Sigmoid colon (tissue), 6 donors: ENCODE measurements at regions not wholly inside any gene's neighbourhood (a gene's known extent, or its start where the extent isn't known, plus 50 kb on each side); places are given as distances from the start of the nearest gene placed in this dataset.
"Not testable (repeated sequence)": the region's sequence is repeated elsewhere in the genome, so short reads cannot be mapped to it uniquely, and the experiment has no call there.

Experiments used
- DNase-seq: peaks from one replicate; pipeline ENCODE4 v3.0.0-alpha.2; 2019
- H3K27ac ChIP-seq, 4 donors: fragments of 200-600 bp; sonication (generic); one replicate each; pipeline ENCODE4 v1.5.1; 2016 to 2019; ENCODE audit warnings: mild to moderate bottlenecking in 1 of 4
- H3K27me3 ChIP-seq, 3 donors: fragments of 200-600 bp; sonication (generic); one replicate each; pipeline ENCODE4 v1.5.1; 2019; ENCODE audit warnings: mild to moderate bottlenecking in 1 of 3
- H3K36me3 ChIP-seq, 4 donors: fragments of 200-600 bp; sonication (generic); one replicate each; pipeline ENCODE4 v1.5.1; 2016 to 2019
- H3K4me1 ChIP-seq, 4 donors: fragments of 200-600 bp; sonication (generic); one replicate each; pipeline ENCODE4 v1.5.1; 2017 to 2019
- H3K4me3 ChIP-seq, 4 donors: fragments of 200-600 bp; sonication (generic); one replicate each; pipeline ENCODE4 v1.5.1; 2017 to 2019; ENCODE audit warnings: mild to moderate bottlenecking in 2 of 4, moderate library complexity in 1 of 4
- H3K9me3 ChIP-seq, 4 donors: fragments of 200-600 bp in 3 of 4; sonication (generic) in 3 of 4; one replicate each; pipeline versions ENCODE4 v1.5.1 to v1.6.1; 2013 to 2019
- EP300 ChIP-seq, 4 donors: sonication (generic); formaldehyde crosslinking; IDR thresholded peaks; one replicate each; pipeline ENCODE4 v1.6.1; 2017; ENCODE audit warnings: antibody characterized with exemption in 4 of 4
- POLR2A ChIP-seq, 2 donors: fragments of 450-650 bp; IDR thresholded peaks; one replicate each; pipeline ENCODE4 v1.6.1; 2016; ENCODE audit warnings: antibody characterized with exemption in 2 of 2, mild to moderate bottlenecking in 2 of 2, moderate library complexity in 2 of 2
- POLR2AphosphoS5 ChIP-seq, 4 donors: sonication (generic); formaldehyde crosslinking; IDR thresholded peaks; one replicate each; pipeline ENCODE4 v1.6.1; 2017; ENCODE audit warnings: antibody characterized with exemption in 4 of 4
- WGBS, 2 donors: extraction: QIAGEN DNeasy Blood & Tissue Kit; methylation state at CpG; one replicate each; pipeline ENCODE4 v1.1.7; 2013; 5-methylcytosine and 5-hydroxymethylcytosine counted together
- intact Hi-C: fragments of 100-400 bp; cut with DNase I; formaldehyde crosslinking; loops from one replicate; pipeline ENCODE4 v1.15.1; 2023
- TF ChIP-seq, protein P1 (sequence below), 4 experiments: fragments of 450-650 bp in 3 of 4; fragments of 200-600 bp in 1 of 4; IDR thresholded peaks; one replicate each; pipeline ENCODE4 v1.5.1; 2016 to 2019; ENCODE audit warnings: antibody characterized with exemption in 4 of 4, mild to moderate bottlenecking in 3 of 4, moderate library complexity in 2 of 4
- donor health status: healthy with polysubstance abuse.
- donor health status: healthy.

- Histone ChIP-seq H3K36me3 (no peaks in the 10 kb centered on the region), H3K9me3 (no peaks in the 10 kb centered on the region), H3K27ac (no peak overlapping the region), H3K27me3 (peaks cover 0 to 32% (median 0%) of the 10 kb centered on the region in 3 donors), H3K4me3 (no peak overlapping the region), H3K4me1 (no peaks in the 10 kb centered on the region)
- TF ChIP-seq, protein P1, sequence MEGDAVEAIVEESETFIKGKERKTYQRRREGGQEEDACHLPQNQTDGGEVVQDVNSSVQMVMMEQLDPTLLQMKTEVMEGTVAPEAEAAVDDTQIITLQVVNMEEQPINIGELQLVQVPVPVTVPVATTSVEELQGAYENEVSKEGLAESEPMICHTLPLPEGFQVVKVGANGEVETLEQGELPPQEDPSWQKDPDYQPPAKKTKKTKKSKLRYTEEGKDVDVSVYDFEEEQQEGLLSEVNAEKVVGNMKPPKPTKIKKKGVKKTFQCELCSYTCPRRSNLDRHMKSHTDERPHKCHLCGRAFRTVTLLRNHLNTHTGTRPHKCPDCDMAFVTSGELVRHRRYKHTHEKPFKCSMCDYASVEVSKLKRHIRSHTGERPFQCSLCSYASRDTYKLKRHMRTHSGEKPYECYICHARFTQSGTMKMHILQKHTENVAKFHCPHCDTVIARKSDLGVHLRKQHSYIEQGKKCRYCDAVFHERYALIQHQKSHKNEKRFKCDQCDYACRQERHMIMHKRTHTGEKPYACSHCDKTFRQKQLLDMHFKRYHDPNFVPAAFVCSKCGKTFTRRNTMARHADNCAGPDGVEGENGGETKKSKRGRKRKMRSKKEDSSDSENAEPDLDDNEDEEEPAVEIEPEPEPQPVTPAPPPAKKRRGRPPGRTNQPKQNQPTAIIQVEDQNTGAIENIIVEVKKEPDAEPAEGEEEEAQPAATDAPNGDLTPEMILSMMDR (IDR thresholded peaks at IDR 0.05): no peak
- TF ChIP-seq POLR2AphosphoS5 (IDR thresholded peaks at IDR 0.05): no peak
- no peak for TF ChIP-seq POLR2A (IDR thresholded peaks at IDR 0.05)
- no peak for TF ChIP-seq EP300 (IDR thresholded peaks at IDR 0.05)
- intact Hi-C loops: no loop called here
- no peak for DNase-seq
- 78 to 81% methylated on average over 4 of the region's 4 CpGs for WGBS, 2 donors
Measured at GRCh38 chr12:115870021-115870420, 407.5 kb downstream of the MED13L start.

DNA sequence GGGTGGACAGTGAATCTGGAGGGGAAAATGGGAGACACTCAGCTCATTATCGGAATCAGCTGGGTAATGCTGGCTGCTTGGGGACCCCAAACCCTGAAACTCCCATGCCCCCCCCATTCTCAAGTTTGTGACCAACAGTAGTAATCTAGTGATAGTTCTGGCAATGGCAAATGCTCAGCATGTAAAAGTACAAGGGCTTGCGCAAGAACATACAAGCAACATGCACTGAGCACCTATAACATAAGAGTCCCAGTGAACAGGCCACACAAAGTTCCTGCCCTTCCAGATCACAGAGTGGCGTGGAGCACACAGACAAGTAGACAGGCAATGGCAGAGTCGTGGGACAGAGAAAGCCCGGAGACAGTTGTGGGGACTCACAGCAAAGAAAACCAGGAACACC, 407.9 kb downstream of the MED13L start:
- H3K4me1 ChIP-seq: no peaks in the 10 kb centered on the region
- H3K27ac ChIP-seq: no peak overlapping the region
- no peaks in the 10 kb centered on the region for H3K36me3 ChIP-seq
- intact Hi-C loops: no loop called here
- H3K27me3 ChIP-seq: peaks cover 0 to 32% (median 0%) of the 10 kb centered on the region in 3 donors
- 87 to 92% methylated on average over 5 of the region's 5 CpGs for WGBS, 2 donors
- DNase-seq: no peak
- no peaks in the 10 kb centered on the region for H3K9me3 ChIP-seq
- no peak overlapping the region for H3K4me3 ChIP-seq
- TF ChIP-seq POLR2AphosphoS5 (IDR thresholded peaks at IDR 0.05) (no peak), POLR2A (IDR thresholded peaks at IDR 0.05) (no peak)

GRCh38 chr12:115868624-115869023, 408.9 kb downstream of the MED13L start:
- no peak for TF ChIP-seq EP300 (IDR thresholded peaks at IDR 0.05)
- no peak for TF ChIP-seq POLR2AphosphoS5 (IDR thresholded peaks at IDR 0.05)
- Histone ChIP-seq H3K4me3 (no peak overlapping the region), H3K4me1 (no peaks in the 10 kb centered on the region), H3K27ac (no peak overlapping the region), H3K27me3 (peaks cover 0 to 32% (median 0%) of the 10 kb centered on the region in 3 donors), H3K9me3 (no peaks in the 10 kb centered on the region), H3K36me3 (no peaks in the 10 kb centered on the region)
- WGBS, 2 donors: 82 to 89% methylated on average over 6 of the region's 6 CpGs
- no peak for DNase-seq
- intact Hi-C loops: no loop called here

GRCh38 chr12:115867854-115868253, 409.6 kb downstream of the MED13L start:
- intact Hi-C loops: no loop called here
- 71 to 76% methylated on average over 4 of the region's 4 CpGs for WGBS, 2 donors
- DNase-seq: no peak
- no peaks in the 10 kb centered on the region for H3K4me1 ChIP-seq
- no peak overlapping the region for H3K27ac ChIP-seq
- no peaks in the 10 kb centered on the region for H3K9me3 ChIP-seq
- H3K27me3 ChIP-seq: peaks cover 0 to 24% (median 0%) of the 10 kb centered on the region in 3 donors
- H3K4me3 ChIP-seq: no peak overlapping the region
- no peak for TF ChIP-seq POLR2A (IDR thresholded peaks at IDR 0.05)
- no peak for TF ChIP-seq POLR2AphosphoS5 (IDR thresholded peaks at IDR 0.05)
- TF ChIP-seq EP300 (IDR thresholded peaks at IDR 0.05): no peak
- TF ChIP-seq, protein P1 (IDR thresholded peaks at IDR 0.05): no peak
- no peaks in the 10 kb centered on the region for H3K36me3 ChIP-seq

- Histone ChIP-seq H3K4me3 (no peak overlapping the region), H3K4me1 (no peaks in the 10 kb centered on the region), H3K9me3 (no peaks in the 10 kb centered on the region), H3K27ac (no peak overlapping the region), H3K36me3 (no peaks in the 10 kb centered on the region), H3K27me3 (peaks cover 0 to 18% (median 0%) of the 10 kb centered on the region in 3 donors)
- DNase-seq: no peak
- 58 to 76% methylated on average over 6 of the region's 6 CpGs for WGBS, 2 donors
- intact Hi-C loops: no loop called here
- TF ChIP-seq POLR2AphosphoS5 (IDR thresholded peaks at IDR 0.05) (no peak), POLR2A (IDR thresholded peaks at IDR 0.05) (no peak), EP300 (IDR thresholded peaks at IDR 0.05) (no peak)
- TF ChIP-seq, protein P1 (IDR thresholded peaks at IDR 0.05): no peak
Measured at GRCh38 chr12:115866909-115867525, 410.5 kb downstream of the MED13L start.

GRCh38 chr12:115866281-115866680, 411.2 kb downstream of the MED13L start:
- H3K27ac ChIP-seq, H3K4me3 ChIP-seq, H3K4me1 ChIP-seq, DNase-seq, H3K9me3 ChIP-seq, H3K36me3 ChIP-seq, intact Hi-C loops: not testable (repeated sequence)
- peaks cover 0 to 18% (median 0%) of the 10 kb centered on the region in 3 donors for H3K27me3 ChIP-seq
- 95 to 97% methylated on average over 2 of the region's 3 CpGs for WGBS, 2 donors
